Fibroblast of lung (primary cell): ENCODE measurements at regions not wholly inside any gene's neighbourhood (a gene's known extent, or its start where the extent isn't known, plus 50 kb on each side); places are given as distances from the start of the nearest gene placed in this dataset.

ENCODE experiments used
- DNase-seq, 2 donors: peaks; one replicate each; pipeline versions ENCODE4 v3.0.0 to v3.0.0-alpha.2; 2010; ENCODE audit warnings: low read depth in 2 of 2
- H2AFZ ChIP-seq: 2 replicates; pipeline ENCODE4 v1.5.1; 2012; ENCODE audit warnings: low read length, control low read depth, inconsistent platforms
- H3K27ac ChIP-seq: 2 replicates; pipeline ENCODE4 v1.5.1; 2011; ENCODE audit warnings: low read length, control low read depth; ENCODE audit not compliant: insufficient read depth
- H3K27me3 ChIP-seq: 2 replicates; pipeline ENCODE4 v1.5.1; 2011; ENCODE audit warnings: mild to moderate bottlenecking, low read length; ENCODE audit not compliant: control insufficient read depth, insufficient read depth
- H3K36me3 ChIP-seq: 2 replicates; pipeline ENCODE4 v1.5.1; 2011; ENCODE audit warnings: low read length; ENCODE audit not compliant: control insufficient read depth, insufficient read depth
- H3K4me1 ChIP-seq: 2 replicates; pipeline ENCODE4 v1.5.1; 2011; ENCODE audit warnings: low read length; ENCODE audit not compliant: control insufficient read depth, insufficient read depth; ENCODE audit errors: extremely low read depth
- H3K4me2 ChIP-seq: 2 replicates; pipeline ENCODE4 v1.5.1; 2011; ENCODE audit warnings: low read length, control low read depth; ENCODE audit not compliant: insufficient read depth; ENCODE audit errors: extremely low read depth
- H3K4me3 ChIP-seq, 4 experiments: fragments of 200-600 bp in 1 of 4; sonication (generic) in 1 of 4; replicated peaks in 1 of 4; 2 replicates each; pipeline ENCODE4 v1.5.1; 2011 to 2016; ENCODE audit warnings: low read length in 4 of 4, low read depth in 3 of 4, mild to moderate bottlenecking in 3 of 4, control low read depth in 2 of 4, inconsistent platforms in 1 of 4, mixed read lengths in 1 of 4; ENCODE audit not compliant: insufficient read depth in 1 of 4; ENCODE audit errors: control extremely low read depth in 1 of 4
- H3K79me2 ChIP-seq: 2 replicates; pipeline ENCODE4 v1.5.1; 2012; ENCODE audit warnings: mild to moderate bottlenecking, low read length, inconsistent platforms; ENCODE audit not compliant: control insufficient read depth, insufficient read depth
- H3K9ac ChIP-seq: 2 replicates; pipeline ENCODE4 v1.5.1; 2011; ENCODE audit warnings: mild to moderate bottlenecking, low read length, control low read depth; ENCODE audit not compliant: insufficient read depth
- H3K9me3 ChIP-seq: 2 replicates; pipeline ENCODE4 v1.5.1; 2012; ENCODE audit warnings: low read depth, low read length; ENCODE audit not compliant: control insufficient read depth, insufficient read depth
- H4K20me1 ChIP-seq: 2 replicates; pipeline ENCODE4 v1.5.1; 2011; ENCODE audit warnings: low read length; ENCODE audit not compliant: control insufficient read depth, insufficient read depth; ENCODE audit errors: extremely low read depth
- EZH2 ChIP-seq: IDR thresholded peaks from 2 replicates; pipeline ENCODE4 v1.5.1; 2012; ENCODE audit warnings: low read length, control low read depth, mild to moderate bottlenecking; ENCODE audit errors: missing control alignments
- TF ChIP-seq, protein P1 (sequence below), 2 donors: IDR thresholded peaks in 1 of 2; conservative IDR thresholded peaks in 1 of 2; 1 replicate in 1 of 2; 2 replicates in 1 of 2; pipeline ENCODE4 v1.5.1; 2011 to 2012; ENCODE audit warnings: low read length in 2 of 2, control low read depth in 1 of 2, inconsistent platforms in 1 of 2, low read depth in 1 of 2, mild to moderate bottlenecking in 1 of 2

DNA sequence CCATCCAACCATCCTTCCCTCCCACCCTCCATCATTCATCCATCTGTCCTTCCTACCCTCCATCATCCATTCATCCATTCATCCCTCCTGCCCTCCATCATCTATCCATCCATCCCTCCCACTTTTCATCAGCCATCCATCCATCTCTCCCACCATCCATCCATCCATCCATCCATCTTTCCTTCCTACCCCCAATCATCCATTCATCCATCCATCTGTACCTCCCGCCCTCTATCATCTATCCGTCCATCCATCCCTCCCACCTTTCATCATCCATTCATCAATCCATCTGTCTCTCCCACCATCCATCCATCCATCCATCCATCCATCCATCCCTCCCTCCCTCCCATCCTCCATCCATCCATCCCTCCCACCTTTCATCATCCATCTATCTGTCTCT lies 968.8 kb downstream of the BRD1 start:
- Histone ChIP-seq H4K20me1 (no peaks in the 10 kb centered on the region), H3K4me1 (no peaks in the 10 kb centered on the region)
- no peak for TF ChIP-seq EZH2
- TF ChIP-seq, protein P1, sequence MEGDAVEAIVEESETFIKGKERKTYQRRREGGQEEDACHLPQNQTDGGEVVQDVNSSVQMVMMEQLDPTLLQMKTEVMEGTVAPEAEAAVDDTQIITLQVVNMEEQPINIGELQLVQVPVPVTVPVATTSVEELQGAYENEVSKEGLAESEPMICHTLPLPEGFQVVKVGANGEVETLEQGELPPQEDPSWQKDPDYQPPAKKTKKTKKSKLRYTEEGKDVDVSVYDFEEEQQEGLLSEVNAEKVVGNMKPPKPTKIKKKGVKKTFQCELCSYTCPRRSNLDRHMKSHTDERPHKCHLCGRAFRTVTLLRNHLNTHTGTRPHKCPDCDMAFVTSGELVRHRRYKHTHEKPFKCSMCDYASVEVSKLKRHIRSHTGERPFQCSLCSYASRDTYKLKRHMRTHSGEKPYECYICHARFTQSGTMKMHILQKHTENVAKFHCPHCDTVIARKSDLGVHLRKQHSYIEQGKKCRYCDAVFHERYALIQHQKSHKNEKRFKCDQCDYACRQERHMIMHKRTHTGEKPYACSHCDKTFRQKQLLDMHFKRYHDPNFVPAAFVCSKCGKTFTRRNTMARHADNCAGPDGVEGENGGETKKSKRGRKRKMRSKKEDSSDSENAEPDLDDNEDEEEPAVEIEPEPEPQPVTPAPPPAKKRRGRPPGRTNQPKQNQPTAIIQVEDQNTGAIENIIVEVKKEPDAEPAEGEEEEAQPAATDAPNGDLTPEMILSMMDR (conservative IDR thresholded peaks at IDR 0.05 in 1 of 2, IDR thresholded peaks at IDR 0.05 in 1 of 2; ENCODE audit: low read depth in 1 of 2, low read length in 2 of 2): no peak

GRCh38 chr22:48858121-48858520 lies 969.6 kb downstream of the BRD1 start:
- Histone ChIP-seq H3K4me1 (no peaks in the 10 kb centered on the region), H3K27ac (no peak overlapping the region), H3K9me3 (no peaks in the 10 kb centered on the region), H3K9ac (no peak overlapping the region), H3K36me3 (no peaks in the 10 kb centered on the region), H3K4me2 (no peak overlapping the region), H3K27me3 (no peaks in the 10 kb centered on the region), H2AFZ (no peak overlapping the region), H3K4me3 (no peak overlapping the region), H3K79me2 (no peaks in the 10 kb centered on the region), H4K20me1 (no peaks in the 10 kb centered on the region)
- no peak for DNase-seq
- TF ChIP-seq EZH2: no peak
- TF ChIP-seq, protein P1 (conservative IDR thresholded peaks at IDR 0.05 in 1 of 2, IDR thresholded peaks at IDR 0.05 in 1 of 2; ENCODE audit: low read depth in 1 of 2, low read length in 2 of 2): no peak

More for the DNA sequence above, 968.8 kb downstream of the BRD1 start:
- Histone ChIP-seq H3K36me3 (no peaks in the 10 kb centered on the region), H3K9me3 (no peaks in the 10 kb centered on the region), H3K9ac (no peak overlapping the region), H3K79me2 (no peaks in the 10 kb centered on the region), H3K27ac (no peak overlapping the region), H2AFZ (no peak overlapping the region), H3K4me2 (no peak overlapping the region), H3K4me3 (no peak overlapping the region), H3K27me3 (no peaks in the 10 kb centered on the region)
- DNase-seq: no peak

DNA sequence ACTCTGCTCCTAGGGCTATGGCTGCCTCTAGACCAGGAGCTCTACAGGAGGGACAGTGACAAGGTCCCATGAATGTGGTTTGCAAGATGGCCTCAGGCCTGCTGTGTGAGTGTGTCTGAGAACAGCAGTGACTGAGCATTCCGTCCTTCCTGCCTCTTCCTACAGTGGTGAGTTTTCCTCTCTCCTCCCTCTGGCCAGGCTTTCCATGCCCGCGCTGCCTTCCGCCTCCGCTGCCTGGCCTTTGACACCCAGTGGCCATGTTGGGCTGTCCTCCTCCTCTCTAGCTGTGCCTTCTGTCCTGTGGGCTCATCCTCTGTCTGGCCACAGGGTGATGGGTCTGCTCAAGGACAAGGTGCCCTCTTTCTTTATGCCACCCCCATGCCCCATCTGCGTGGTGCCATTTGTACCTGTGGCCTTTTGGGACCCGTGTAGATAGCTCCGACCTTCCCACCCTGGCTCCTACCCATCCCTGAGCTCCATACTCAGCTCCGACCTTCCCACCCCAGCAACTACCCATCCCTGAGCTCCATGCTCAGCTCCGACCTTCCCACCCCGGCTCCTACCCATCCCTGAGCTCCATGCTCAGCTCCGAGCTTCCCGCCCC lies 970.4 kb downstream of the BRD1 start:
- DNase-seq: no peak
- H3K4me1 ChIP-seq: no peaks in the 10 kb centered on the region

More for the DNA sequence above, 970.4 kb downstream of the BRD1 start:
- Histone ChIP-seq H2AFZ (no peak overlapping the region), H3K4me2 (no peak overlapping the region), H3K4me3 (no peak overlapping the region), H3K27me3 (no peaks in the 10 kb centered on the region), H4K20me1 (no peaks in the 10 kb centered on the region), H3K9me3 (no peaks in the 10 kb centered on the region), H3K79me2 (no peaks in the 10 kb centered on the region), H3K36me3 (no peaks in the 10 kb centered on the region), H3K27ac (no peak overlapping the region), H3K9ac (no peak overlapping the region)
- TF ChIP-seq, protein P1 (conservative IDR thresholded peaks at IDR 0.05 in 1 of 2, IDR thresholded peaks at IDR 0.05 in 1 of 2; ENCODE audit: low read depth in 1 of 2, low read length in 2 of 2): no peak
- no peak for TF ChIP-seq EZH2
